RPMI7951 (cell line): ENCODE measurements at regions not wholly inside any gene's neighbourhood (a gene's known extent, or its start where the extent isn't known, plus 50 kb on each side); places are given as distances from the start of the nearest gene placed in this dataset.

Experiments
- DNase-seq: peaks from one replicate; pipeline ENCODE4 v3.0.0-alpha.2; 2012; ENCODE audit warnings: low read depth

- no peak for DNase-seq
These were observed 204.4 kb downstream of the FAM76B start for GRCh38 chr11:95585069-95585751.

DNA sequence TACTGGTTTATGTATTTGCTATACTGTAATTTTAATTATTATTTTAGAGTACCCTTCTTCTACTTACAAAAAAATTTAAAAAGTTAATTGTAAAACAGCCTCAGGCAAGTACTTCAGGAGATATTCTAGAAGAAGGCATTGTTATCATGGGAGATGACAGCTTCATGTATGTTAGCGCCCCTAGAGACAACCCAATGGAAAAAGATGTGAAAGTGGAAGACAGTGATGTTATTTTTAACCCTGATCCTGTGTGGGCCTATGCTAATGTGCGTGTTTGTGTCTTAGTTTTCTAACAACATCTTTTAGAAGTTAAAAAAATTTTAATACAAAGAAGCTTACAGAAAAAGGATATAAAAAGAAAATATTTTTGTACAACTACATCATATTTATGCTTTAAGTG is 205.0 kb downstream of the FAM76B start:
- DNase-seq = no peak

DNA sequence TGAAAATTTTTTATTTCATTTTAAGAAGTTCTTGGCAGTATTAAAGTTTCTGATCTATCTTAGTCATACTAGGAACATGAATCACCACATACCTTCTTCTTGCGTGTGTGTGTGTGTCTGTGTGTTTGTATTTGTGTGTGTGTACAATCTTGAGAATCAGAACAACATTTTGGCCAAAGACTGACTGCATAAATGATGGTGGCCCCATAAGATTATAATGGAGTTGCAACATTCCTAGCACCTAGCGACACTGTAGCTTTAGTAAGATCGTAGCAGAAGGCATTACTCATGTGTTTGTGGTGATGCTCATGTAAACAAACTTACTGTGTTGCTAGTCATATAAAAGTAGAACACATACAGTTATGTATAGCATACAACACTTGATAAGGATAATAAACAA is 205.4 kb downstream of the FAM76B start:
- no peak for DNase-seq

- no peak for DNase-seq
These were observed 211.7 kb downstream of the FAM76B start for GRCh38 chr11:95577716-95578460.

GRCh38 chr11:95576146-95576845 is 213.3 kb downstream of the FAM76B start:
- DNase-seq = no peak

GRCh38 chr11:95575517-95575916 is 214.1 kb downstream of the FAM76B start:
- no peak for DNase-seq

DNA sequence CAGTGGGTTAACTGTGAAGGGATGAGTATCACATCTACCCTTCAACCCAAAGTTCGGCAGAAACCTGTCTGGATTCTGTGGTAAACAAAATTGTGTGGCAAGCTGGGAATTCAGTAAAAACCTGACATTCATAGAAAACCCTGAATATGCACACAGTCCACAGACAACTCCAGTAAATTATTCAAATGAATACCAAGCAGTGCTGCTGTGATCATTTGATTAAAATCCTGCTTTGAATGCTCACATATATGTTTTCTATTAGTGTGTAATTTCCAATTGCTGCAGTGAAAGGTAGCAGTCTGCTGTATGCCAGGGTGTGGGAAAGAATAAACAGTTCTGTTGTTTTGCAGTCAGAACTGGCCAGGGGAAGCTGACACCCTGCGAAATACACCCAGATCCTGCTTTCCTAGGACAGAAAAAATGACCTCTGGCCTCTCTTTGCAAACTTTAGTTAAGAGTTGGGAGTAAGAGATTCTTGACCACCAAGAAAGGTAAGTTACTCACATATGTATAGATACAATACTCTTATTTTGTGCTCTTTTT is 217.8 kb downstream of the FAM76B start:
- no peak for DNase-seq

- DNase-seq = no peak
These were observed 218.7 kb downstream of the FAM76B start for GRCh38 chr11:95570845-95571244.

GRCh38 chr11:95569207-95569606 is 220.4 kb downstream of the FAM76B start:
- no peak for DNase-seq

GRCh38 chr11:95568281-95568680 is 221.3 kb downstream of the FAM76B start:
- no peak for DNase-seq

GRCh38 chr11:95567685-95568084 is 221.9 kb downstream of the FAM76B start:
- DNase-seq = no peak

DNA sequence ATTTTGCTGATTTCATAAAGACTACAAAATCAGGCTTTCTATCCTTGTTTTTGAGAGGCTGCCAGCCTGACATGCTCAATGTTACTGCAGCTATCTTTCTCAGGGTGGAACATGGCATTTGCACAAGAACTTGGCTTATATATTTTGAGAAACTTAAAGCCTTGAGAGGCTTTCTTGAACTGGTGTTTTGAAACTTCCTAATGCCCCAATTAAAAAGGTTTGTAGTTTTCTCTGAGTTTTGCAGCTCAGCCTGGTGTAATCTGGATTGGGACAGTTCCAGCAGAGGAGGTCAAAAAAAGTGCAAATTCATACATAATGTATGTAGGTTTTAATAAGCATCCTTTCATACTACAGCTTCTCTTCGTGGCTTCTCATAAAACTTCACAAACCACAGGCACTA is 223.4 kb downstream of the FAM76B start:
- DNase-seq = no peak

DNA sequence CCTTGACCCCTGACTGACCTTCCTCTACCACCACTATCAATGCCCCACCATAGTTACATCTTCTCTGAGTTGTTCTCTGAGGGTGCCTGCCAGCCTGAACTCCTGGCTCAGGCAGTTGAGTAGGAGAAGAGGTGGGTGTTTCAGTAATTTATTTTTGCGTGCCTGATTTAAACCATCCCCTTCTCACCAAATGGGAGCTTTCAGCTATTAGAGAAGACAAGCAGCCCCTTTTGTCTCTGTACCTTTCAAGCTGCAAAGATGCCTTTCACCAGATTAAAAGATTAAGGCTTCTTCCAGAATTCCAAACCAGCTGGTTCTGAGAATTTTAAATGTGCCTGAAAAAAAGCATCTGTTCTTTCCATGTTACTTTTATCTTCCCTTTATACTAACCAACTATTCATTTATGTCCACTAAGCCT is 223.8 kb downstream of the FAM76B start:
- DNase-seq = no peak

DNA sequence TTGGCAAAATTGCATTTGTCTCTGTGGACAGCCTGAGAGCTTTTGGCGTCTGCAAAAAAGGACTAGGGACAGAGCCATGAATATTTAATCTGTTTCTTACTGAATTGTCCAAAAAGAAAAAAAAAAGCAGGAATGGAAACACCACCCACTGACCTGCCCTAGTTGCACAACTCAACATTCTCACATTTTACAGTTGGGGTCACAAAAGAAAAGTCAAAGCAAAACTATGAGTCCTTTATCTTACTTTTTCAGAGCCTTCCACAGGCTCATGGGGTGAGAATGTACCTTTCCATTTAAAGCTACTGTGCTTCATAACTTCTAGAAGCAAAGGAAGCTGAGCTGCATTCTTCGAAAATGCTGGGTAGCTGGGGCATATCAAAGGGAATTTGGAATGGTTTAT is 225.7 kb downstream of the FAM76B start:
- no peak for DNase-seq

GRCh38 chr11:95563173-95563572 is 226.4 kb downstream of the FAM76B start:
- no peak for DNase-seq

DNA sequence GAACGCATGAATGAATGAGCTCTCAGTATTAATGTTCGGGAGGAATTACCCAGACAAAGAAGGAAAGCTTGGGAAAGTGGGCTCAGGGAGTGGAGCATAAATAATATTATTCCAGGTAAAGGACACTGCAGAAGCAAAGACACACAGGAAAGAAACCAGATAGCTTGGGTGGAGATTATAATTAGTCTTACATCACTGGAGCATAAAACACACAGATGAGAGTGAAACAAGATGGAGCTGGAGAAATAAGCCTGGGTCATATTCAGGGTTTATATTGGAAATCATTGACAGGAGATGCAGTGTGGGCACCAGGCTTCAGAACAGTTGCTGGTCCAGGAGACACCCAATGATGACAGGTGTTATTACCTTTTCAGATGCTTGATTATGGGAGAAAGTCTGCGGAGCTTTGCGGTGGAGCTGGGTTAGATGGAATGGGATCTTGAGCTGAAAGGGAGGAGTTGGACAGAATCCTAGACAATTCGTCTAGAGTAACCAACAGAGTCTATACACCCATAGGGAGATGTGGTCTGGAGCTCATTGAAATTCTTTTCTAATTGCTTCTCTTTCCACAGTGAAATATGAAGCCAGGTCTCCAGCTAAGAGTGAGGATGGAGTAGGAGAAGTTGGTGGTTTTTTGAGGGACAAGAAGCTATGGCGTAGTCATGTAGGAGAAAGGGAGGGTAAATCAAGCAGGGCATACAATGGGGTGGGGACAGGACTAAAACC is 227.2 kb downstream of the FAM76B start:
- no peak for DNase-seq

GRCh38 chr11:95559899-95560298 is 229.7 kb downstream of the FAM76B start:
- DNase-seq = no peak

- no peak for DNase-seq
These were observed 232.2 kb downstream of the FAM76B start for GRCh38 chr11:95557376-95557775.

DNA sequence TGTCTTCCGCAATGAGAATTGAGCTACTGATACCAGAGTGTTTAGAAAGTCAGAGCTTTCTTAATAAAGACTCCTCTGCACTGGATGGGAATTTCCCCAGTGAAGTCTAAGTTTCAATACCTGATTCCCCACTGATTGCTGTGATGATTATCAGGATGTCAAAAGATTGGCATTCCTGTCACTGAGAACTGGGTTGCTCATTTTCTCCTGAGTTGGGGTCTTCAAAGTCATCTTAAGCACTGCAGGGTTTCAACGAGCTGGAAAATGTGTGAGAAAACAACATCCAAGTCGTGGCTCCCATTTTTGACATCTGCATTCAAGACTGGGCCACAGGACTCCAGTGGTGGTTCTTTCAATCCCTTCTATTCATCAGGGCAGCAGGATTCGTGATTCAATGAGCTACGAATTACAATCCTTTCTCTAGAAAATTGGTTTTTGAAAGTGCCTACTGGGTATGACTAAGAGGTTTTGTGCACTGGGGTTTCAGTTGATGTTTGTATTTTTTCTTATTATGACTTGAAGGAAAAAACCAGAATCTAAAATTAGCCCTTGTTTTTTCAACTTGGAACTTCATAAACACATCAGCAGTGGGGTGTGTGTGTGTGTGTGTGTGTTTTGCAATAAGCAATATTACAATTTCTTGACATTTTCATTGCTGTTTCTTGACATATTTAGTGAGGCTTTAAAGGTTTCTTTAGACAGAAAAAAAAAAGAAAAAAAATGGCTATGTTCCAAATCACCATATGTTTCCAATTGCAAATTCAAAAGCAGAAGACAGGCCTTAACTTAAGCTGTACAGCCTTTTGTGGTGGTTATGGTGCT is 233.0 kb downstream of the FAM76B start:
- DNase-seq = peak; percentile 54

GRCh38 chr11:95556011-95556341 is 233.6 kb downstream of the FAM76B start:
- no peak for DNase-seq

DNA sequence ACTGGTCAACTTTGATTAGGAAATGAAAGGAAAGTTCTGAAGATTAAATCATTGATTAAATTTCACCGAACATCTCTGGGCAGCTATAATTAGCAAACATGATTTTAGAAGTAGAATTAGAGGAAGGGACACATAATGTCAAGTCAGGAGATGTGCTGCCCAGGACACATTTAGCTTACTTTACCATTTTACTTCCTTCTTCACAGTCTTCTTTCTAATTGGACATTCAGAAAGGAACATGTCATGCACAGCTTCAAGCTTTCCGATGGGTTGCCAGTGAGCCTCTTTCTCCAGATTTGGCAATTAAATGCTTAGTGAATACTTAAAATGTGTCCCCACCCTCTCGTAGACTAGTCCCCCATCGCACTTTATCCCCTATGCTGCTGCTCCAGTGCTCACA is 234.7 kb downstream of the FAM76B start:
- DNase-seq = no peak
